IMR-90 (cell line): ENCODE measurements at regions not wholly inside any gene's neighbourhood (a gene's known extent, or its start where the extent isn't known, plus 50 kb on each side); places are given as distances from the start of the nearest gene placed in this dataset.

Source experiments
- ATAC-seq: fragments of 200-7000 bp; cut with Tn5 transposase; 2 replicates; pipeline ENCODE4 v1.9.1; 2020; ENCODE audit warnings: low read depth, mild to moderate bottlenecking, moderate library complexity
- BruUV-seq: library from RNA; stranded (reverse); fragments of 400-500 nt; replicated peaks from 2 replicates; lab custom pipeline; 2021; lab: Mats Ljungman, UMichigan
- CTCF ChIA-PET: fragments of 300-600 bp; formaldehyde crosslinking; extraction: SDS; loops from one replicate; lab custom pipeline; 2021; ENCODE audit warnings: antibody characterized with exemption; lab: Yijun Ruan, JAX
- POLR2A ChIA-PET: fragments of 300-600 bp; sonication (Branson Sonifier 250); formaldehyde crosslinking; loops from one replicate; lab custom pipeline; 2022; ENCODE audit warnings: antibody characterized with exemption; ENCODE audit not compliant: unreplicated experiment; lab: Charles Lee
- DNase-seq: peaks from one replicate; pipeline ENCODE4 v3.0.0; 2013
- H2AFZ ChIP-seq: replicated peaks from 2 replicates; pipeline ENCODE3; 2013; ENCODE audit warnings: low read length, mild to moderate bottlenecking; ENCODE audit not compliant: poor library complexity
- H2AK5ac ChIP-seq: 2 replicates; pipeline ENCODE4 v1.6.1; 2013; ENCODE audit warnings: low read depth, low read length, inconsistent platforms
- H2AK9ac ChIP-seq: replicated peaks from 2 replicates; pipeline ENCODE3; 2013; ENCODE audit warnings: mild to moderate bottlenecking, low read depth, low read length, moderate library complexity; ENCODE audit not compliant: poor library complexity
- H2BK120ac ChIP-seq: 2 replicates; pipeline ENCODE4 v1.6.1; 2013; ENCODE audit warnings: low read depth, low read length, inconsistent platforms
- H2BK15ac ChIP-seq: 3 replicates; pipeline ENCODE4 v1.6.1; 2013; ENCODE audit warnings: low read depth, low read length, inconsistent platforms
- H2BK20ac ChIP-seq: 2 replicates; pipeline ENCODE4 v1.6.1; 2013; ENCODE audit warnings: low read depth, mild to moderate bottlenecking, inconsistent platforms, low read length, moderate library complexity
- H2BK5ac ChIP-seq: 2 replicates; pipeline ENCODE4 v1.6.1; 2013; ENCODE audit warnings: mild to moderate bottlenecking, low read depth, low read length, inconsistent platforms; ENCODE audit not compliant: poor library complexity, severe bottlenecking
- H3K14ac ChIP-seq: replicated peaks from 2 replicates; pipeline ENCODE4 v1.6.1; 2013; ENCODE audit warnings: low read depth, low read length, inconsistent platforms
- H3K18ac ChIP-seq: 2 replicates; pipeline ENCODE4 v1.6.1; 2013; ENCODE audit warnings: low read depth, low read length, control low read depth
- H3K23ac ChIP-seq: 2 replicates; pipeline ENCODE4 v1.6.1; 2013; ENCODE audit warnings: low read depth, low read length, inconsistent platforms
- H3K27ac ChIP-seq: 2 replicates; pipeline ENCODE4 v1.5.1; 2013; ENCODE audit warnings: mild to moderate bottlenecking, control low read depth, low read length; ENCODE audit not compliant: insufficient read depth
- H3K27me3 ChIP-seq: 2 replicates; pipeline ENCODE4 v1.6.1; 2013; ENCODE audit warnings: low read length; ENCODE audit not compliant: control insufficient read depth, insufficient read depth
- H3K36me3 ChIP-seq: 2 replicates; pipeline ENCODE4 v1.6.1; 2013; ENCODE audit warnings: low read length, mixed read lengths; ENCODE audit not compliant: control insufficient read depth, insufficient read depth
- H3K4ac ChIP-seq: 2 replicates; pipeline ENCODE4 v1.6.1; 2013; ENCODE audit warnings: low read depth, low read length, inconsistent platforms
- H3K4me1 ChIP-seq: 2 replicates; pipeline ENCODE4 v1.6.1; 2013; ENCODE audit warnings: low read length, mixed read lengths; ENCODE audit not compliant: control insufficient read depth, insufficient read depth
- H3K4me2 ChIP-seq: 2 replicates; pipeline ENCODE4 v1.6.1; 2013; ENCODE audit warnings: low read depth, mild to moderate bottlenecking, control low read depth, low read length, moderate library complexity
- H3K4me3 ChIP-seq: 2 replicates; pipeline ENCODE4 v1.5.1; 2013; ENCODE audit warnings: low read depth, mild to moderate bottlenecking, control low read depth, low read length, moderate library complexity; ENCODE audit not compliant: insufficient read depth
- H3K56ac ChIP-seq: 2 replicates; pipeline ENCODE4 v1.6.1; 2013; ENCODE audit warnings: low read length, inconsistent platforms; ENCODE audit not compliant: insufficient read depth; ENCODE audit errors: extremely low read depth
- H3K79me1 ChIP-seq, 2 experiments: 2 replicates each; pipeline ENCODE4 v1.6.1; 2013; ENCODE audit warnings: low read length in 2 of 2, inconsistent platforms in 1 of 2, low read depth in 1 of 2
- H3K9ac ChIP-seq: 2 replicates; pipeline ENCODE4 v1.6.1; 2013; ENCODE audit warnings: low read depth, low read length, control low read depth
- H3K9me1 ChIP-seq: 2 replicates; pipeline ENCODE4 v1.6.1; 2013; ENCODE audit warnings: low read length, inconsistent platforms; ENCODE audit not compliant: insufficient read depth
- H3K9me3 ChIP-seq: 2 replicates; pipeline ENCODE4 v1.6.1; 2013; ENCODE audit warnings: low read length; ENCODE audit not compliant: control insufficient read depth, insufficient read depth
- H4K20me1 ChIP-seq: 2 replicates; pipeline ENCODE4 v1.6.1; 2013; ENCODE audit warnings: low read length, inconsistent platforms; ENCODE audit not compliant: insufficient read depth
- H4K5ac ChIP-seq: 2 replicates; pipeline ENCODE4 v1.6.1; 2013; ENCODE audit warnings: mild to moderate bottlenecking, low read depth, low read length, control low read depth
- H4K8ac ChIP-seq, 2 experiments: 2 replicates each; pipeline ENCODE4 v1.6.1; 2013; ENCODE audit warnings: low read depth in 2 of 2, low read length in 2 of 2, control low read depth in 1 of 2, inconsistent platforms in 1 of 2
- H4K91ac ChIP-seq: 2 replicates; pipeline ENCODE4 v1.6.1; 2013; ENCODE audit warnings: low read depth, low read length, inconsistent platforms; ENCODE audit not compliant: insufficient read depth
- MXI1 ChIP-seq: IDR thresholded peaks from 2 replicates; pipeline ENCODE4 v1.6.1; 2012; ENCODE audit warnings: low read depth, mild to moderate bottlenecking, low read length, moderate library complexity, borderline replicate concordance
- NFE2L2 ChIP-seq: fragments of 150-350 bp; IDR thresholded peaks from 2 replicates; pipeline ENCODE4 v1.6.1; 2016; ENCODE audit warnings: low read depth, mild to moderate bottlenecking, low read length
- RCOR1 ChIP-seq: IDR thresholded peaks from 2 replicates; pipeline ENCODE4 v1.6.1; 2012; ENCODE audit warnings: mild to moderate bottlenecking, low read length, improper control_type of control experiment; ENCODE audit not compliant: insufficient replicate concordance
- WGBS, 2 experiments: methylation state at CpG; one replicate each; pipeline versions ENCODE4 v1.1.5 to v1.1.7; 2013; ENCODE audit warnings: missing lambda C conversion rate in 2 of 2; ENCODE audit not compliant: insufficient read length in 1 of 2; ENCODE audit errors: extremely low coverage in 2 of 2; 5-methylcytosine and 5-hydroxymethylcytosine counted together
- dilution Hi-C: fragments of 300-500 bp; cut with HindIII; formaldehyde crosslinking; loops from one replicate; pipeline ENCODE4 v1.14.3; 2018; ENCODE audit warnings: low sequenced_read_pairs; ENCODE audit not compliant: unreplicated experiment
- in situ Hi-C: fragments of 300-500 bp; cut with MboI; formaldehyde crosslinking; loops from 3 replicates; pipeline ENCODE4 v1.14.3; 2019; ENCODE audit warnings: low sequenced_read_pairs, inconsistent platforms, mixed read lengths
- intact Hi-C: fragments of 100-400 bp; cut with micrococcal nuclease; formaldehyde crosslinking; loops from 2 replicates; pipeline ENCODE4 v1.10.0; 2022

GRCh38 chr14:84963518-84963917 lies 566.4 kb upstream of the FLRT2 start:
- no peak for ATAC-seq
- H2BK5ac ChIP-seq: no peak overlapping the region
- H3K36me3 ChIP-seq: no peaks in the 10 kb centered on the region
- dilution Hi-C loops: no loop called here
- no peak overlapping the region for H2BK20ac ChIP-seq
- H4K5ac ChIP-seq: no peak overlapping the region
- no peak overlapping the region for H3K14ac ChIP-seq
- no peaks in the 10 kb centered on the region for H4K20me1 ChIP-seq
- H3K9me3 ChIP-seq: peaks cover 3% of the 10 kb centered on the region
- no peak overlapping the region for H4K8ac ChIP-seq
- no peak overlapping the region for H3K4ac ChIP-seq
- ChIA-PET CTCF (interaction anchor here (0.6 kb wide), 1 partner anchor 1663 kb away, joined by 3 read pairs; no protein-coding TSS in a partner anchor), POLR2A (no interaction called here)
- no peak overlapping the region for H2AK9ac ChIP-seq
- no peaks in the 10 kb centered on the region for H3K79me1 ChIP-seq
- no peak overlapping the region for H2BK15ac ChIP-seq
- no TSS peak for BruUV-seq
- no peak overlapping the region for H3K9ac ChIP-seq
- no peak for TF ChIP-seq MXI1
- TF ChIP-seq RCOR1: no peak
- no peak for TF ChIP-seq NFE2L2
- H3K4me2 ChIP-seq: no peak overlapping the region
- no peaks in the 10 kb centered on the region for H3K9me1 ChIP-seq
- H4K91ac ChIP-seq: no peak overlapping the region
- WGBS, 2 experiments: no CpG with 5 or more reads among the region's 5 CpGs
- H2AFZ ChIP-seq: no peak overlapping the region
- H3K4me1 ChIP-seq: no peaks in the 10 kb centered on the region
- no peak for DNase-seq
- H2BK120ac ChIP-seq: no peak overlapping the region
- H3K27ac ChIP-seq: no peak overlapping the region
- no peaks in the 10 kb centered on the region for H3K27me3 ChIP-seq
- H3K23ac ChIP-seq: no peak overlapping the region
- no peak overlapping the region for H3K56ac ChIP-seq
- no peak overlapping the region for H2AK5ac ChIP-seq
- no peak overlapping the region for H3K4me3 ChIP-seq
- no peak overlapping the region for H3K18ac ChIP-seq
- in situ Hi-C loops: no loop called here
- intact Hi-C loops: no loop called here
